Frontal cortex (tissue), 3 donors: ENCODE measurements at regions not wholly inside any gene's neighbourhood (a gene's known extent, or its start where the extent isn't known, plus 50 kb on each side); places are given as distances from the start of the nearest gene placed in this dataset.
"Not testable (repeated sequence)": the region's sequence is repeated elsewhere in the genome, so short reads cannot be mapped to it uniquely, and the experiment has no call there.

Experiments used
- DNase-seq, 2 donors: peaks; one replicate each; pipeline ENCODE4 v3.0.0; 2012; ENCODE audit warnings: low spot score in 2 of 2
- FAIRE-seq: peaks from 2 replicates; lab custom pipeline; 2012; peaks lifted over from hg19 to GRCh38; lab: Jason Lieb, UNC
- donor health status: control.
- donor health status: control.
- donor health status: control.

DNA sequence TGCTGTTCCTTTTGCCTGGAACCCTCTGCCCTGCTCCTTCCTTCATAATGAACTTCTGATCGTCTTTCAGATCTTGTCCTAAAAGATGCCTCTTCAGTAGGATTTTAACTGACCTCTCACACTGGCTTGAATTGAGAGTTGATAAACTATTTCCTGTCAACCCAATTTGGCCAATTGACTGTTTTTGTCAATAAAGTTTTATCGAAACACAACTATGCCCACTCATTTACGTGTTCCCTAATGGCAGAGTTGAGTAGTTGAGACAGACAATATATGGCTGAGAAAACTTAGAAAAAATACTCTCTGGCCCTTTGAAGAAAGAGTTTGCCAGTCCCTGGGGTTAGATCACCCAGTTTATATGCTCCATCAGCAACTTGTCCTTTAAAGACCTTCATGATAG, 171.7 kb upstream of the TBX3 start:
- no peak for FAIRE-seq
- DNase-seq: no peak

DNA sequence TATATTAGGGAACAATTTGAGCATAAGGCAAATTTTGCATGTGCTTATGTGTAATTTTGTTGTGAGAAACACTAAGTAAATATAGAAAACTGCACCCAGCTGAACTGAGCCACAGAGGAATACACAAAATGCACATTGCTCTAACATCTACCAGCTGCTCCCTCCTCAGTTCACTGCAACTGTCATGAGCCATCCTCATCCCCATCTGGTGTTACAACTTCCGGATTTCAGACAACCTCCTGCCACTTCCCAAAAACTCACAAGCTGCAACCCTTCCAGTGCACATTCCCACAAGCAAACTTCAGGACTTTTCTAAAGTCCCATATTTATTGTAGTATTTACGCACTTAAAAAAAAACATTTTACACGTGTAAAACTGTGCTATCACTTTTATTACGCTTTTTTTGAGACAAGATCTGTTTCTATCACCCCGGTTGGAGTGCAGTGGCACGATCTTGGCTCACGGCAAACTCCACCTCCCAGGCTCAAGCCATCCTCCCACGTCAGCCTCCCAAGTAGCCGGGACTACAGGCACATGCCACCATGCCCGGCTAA, 169.1 kb upstream of the TBX3 start:
- DNase-seq: no peak
- no peak for FAIRE-seq

DNA sequence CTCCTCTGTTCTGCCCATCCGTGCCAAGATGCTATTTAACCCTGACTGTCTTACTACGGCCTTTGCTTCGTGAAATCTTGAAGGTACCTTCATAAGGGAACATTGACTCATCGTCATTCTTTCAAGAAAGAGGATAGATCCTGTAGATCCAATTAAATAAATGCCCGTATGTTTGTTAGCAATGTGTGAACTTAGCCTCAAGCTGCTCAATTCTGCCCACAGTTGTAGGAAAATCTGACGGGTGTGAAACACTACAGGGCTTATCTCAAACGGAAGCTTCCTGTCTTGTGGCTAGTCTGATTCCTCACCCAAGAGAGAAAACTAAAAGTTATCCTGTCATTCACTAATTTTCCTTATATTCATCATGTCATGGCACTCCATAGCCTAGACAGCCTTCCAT, 168.0 kb upstream of the TBX3 start:
- FAIRE-seq: no peak
- DNase-seq: no peak

DNA sequence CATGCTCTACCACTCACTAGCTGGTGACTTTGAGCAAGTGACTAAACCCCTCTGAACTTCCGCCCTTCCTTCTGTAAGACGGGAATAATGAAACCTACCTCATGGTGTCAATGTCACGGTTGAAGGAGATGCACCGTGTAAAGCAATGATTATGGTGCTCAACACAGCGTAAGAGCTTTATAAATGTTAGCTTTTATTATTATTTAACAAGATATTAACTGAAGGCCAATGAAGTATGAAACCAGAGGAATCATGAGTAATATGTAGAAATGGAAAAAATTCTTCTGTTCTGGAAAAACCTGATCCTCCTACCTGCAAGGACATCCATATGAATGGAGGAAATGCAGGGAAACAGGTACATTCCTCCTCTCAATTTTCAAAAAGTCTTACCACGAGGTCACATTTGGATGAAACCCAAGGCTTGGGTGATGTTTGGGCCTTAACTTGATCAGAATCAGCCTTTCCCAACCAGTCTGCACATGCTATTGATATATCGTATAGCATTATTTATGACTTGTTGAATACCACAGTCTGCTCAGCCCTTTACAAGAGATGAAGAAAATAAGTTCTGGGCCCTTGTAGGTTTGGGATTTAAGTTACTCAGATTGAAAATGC, 166.8 kb upstream of the TBX3 start:
- DNase-seq (no peak), FAIRE-seq (no peak)

DNA sequence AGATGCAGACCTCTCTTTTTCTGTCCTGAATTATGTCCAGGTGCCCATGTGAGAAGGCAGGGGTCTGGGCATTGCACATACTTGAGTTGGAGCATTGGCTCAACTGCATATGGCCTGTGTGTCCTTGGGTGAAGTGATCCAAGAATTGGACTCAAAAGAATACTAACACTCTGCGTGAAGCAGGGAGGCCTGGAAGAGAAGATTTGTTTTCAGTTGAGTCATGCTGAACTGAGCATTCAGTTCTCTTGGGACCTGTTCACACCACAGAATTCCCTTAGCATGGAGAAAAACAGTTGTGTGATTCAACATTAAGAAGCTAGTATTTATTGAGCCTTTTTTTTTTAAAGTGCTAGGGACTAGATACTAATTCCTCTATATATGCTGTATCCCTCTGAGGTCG, 164.7 kb upstream of the TBX3 start:
- no peak for FAIRE-seq
- no peak for DNase-seq

DNA sequence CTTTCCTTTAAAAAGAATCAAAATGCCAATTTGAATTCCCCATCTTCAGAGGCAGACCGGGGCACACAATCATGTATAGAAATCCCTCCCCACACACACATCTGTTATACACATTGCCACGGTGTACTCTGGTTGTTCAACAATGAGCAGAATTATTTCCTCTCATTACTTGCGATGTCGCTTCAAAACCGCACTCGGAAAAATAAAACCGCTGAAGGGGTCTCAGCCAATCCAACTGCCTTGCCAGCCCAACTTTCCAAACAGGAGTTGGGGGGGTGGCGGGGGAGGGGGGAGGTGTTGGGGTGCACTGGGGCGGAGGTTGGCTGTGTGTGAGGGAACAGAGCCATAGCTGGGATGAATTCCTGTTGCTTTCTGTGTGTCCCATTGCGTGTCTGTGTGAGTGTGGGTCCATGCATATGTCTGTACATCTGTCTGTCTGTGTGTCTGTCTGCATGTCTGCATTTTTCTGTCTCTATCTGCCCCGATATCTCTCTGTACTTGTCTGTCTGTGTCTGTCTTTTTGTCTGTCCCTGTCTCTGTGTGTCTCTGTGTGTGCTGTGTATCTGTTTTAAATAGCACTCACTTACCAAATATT, 163.6 kb upstream of the TBX3 start:
- FAIRE-seq: no peak
- no peak for DNase-seq

DNA sequence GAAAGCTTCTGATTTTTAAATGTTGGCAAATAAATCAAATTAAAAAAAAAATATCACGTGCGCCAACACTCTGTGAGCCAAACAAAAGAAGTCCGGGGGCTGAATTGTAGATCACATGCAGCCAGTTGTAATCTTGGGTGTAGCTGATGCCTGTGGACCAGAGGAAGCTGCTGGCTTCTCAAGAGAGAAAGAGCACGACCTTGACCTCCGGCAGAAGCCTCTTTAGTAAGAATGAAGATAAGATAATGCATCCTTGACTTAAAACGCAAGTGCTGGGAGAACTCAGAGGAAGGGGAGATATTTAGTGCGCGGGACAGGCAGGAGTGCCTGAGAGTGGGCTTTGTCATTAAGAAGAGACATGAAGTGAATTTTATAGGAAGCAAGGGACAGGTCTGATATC, 162.8 kb upstream of the TBX3 start:
- FAIRE-seq (no peak), DNase-seq (no peak)

DNA sequence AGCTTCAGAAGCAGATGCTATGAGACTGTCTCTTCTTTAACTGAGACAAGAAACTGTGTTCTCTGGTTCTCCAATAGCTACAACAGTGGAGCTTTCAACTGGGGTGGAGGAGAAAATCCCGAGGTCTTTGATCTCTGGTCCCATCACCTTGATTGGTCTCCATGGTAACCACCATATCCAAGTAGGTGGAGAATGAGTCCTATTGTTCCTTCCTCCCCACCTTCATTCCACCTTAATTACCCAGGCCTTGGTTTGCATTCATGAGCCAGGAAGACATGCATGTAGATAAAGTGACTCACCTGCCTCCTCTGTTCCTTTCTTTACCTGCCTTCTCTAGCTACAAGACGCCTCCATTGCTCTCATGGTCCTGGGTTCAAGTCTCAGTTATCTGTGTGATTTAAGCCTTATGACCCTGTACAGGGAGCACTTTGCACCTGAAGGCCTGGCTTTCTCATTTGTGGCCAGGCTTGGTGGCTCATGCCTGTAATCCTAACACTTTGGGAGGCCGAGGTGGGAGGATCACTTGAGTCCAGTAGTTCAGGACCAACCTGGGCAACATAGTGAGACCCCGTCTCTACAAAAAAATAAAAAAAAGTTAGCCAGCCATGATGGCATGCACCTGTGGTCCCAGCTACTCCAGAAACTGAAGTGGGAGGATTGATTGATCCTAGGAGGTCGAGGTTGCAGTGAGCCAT, 157.7 kb upstream of the TBX3 start:
- no peak for FAIRE-seq
- no peak for DNase-seq

DNA sequence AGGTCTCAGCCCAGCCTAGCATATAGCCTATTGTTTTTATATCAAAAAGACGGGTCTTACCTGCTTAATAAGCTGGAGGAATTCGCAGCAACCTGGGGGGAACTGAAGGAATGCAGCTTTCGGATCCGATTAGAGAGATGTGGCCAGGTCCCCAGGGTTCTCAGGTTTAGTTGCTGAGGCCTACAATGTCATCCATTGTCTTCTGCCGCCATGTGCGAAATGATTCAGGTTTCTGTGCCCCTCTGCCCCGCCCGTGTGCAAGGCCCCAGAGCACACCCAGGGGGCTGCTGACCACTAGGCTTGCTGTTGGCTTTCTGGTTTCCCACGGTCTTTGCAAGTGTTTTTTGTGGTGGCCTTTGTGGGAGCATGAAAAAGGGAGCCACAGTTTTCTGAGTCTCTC, 154.5 kb upstream of the TBX3 start:
- DNase-seq (no peak), FAIRE-seq (no peak)

DNA sequence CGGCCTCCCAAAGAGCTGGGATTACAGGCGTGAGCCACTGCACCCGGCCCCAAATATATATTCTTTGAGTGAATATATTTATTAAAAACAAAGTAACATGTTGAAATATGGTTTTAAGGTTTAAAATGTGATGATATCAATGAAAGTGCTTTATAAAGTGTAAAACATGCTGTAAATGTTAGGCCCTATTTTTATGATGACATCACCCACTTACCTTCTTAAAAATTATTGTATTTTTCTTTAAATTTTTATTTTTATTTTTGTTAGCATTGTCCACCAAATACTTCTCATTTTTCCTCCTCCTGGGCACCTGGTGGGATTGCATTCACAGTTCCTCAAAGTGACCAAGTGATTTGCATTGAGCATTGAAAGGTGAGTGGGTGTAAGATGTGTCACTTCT, 152.6 kb upstream of the TBX3 start:
- no peak for FAIRE-seq

DNA sequence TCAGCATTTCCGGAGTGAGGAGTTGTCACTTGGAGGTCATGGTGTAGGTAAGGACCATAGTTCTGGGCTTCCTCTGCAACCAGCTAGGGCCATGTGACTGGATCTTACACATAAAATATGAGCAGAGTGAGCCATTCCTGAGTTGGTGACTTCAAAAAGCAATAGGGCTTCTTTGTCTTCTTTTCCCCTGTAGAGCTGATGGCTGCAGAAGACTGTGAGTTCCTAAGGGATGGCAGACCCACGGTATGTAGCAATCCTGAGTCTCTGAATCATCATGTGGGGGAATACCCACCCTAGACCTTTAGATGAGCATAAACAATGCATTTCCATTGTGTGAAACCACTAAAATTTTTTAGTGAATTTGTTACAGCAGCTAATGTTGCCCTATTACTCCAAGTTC, 151.1 kb upstream of the TBX3 start:
- DNase-seq: no peak
- no peak for FAIRE-seq

More for the DNA sequence above, 152.6 kb upstream of the TBX3 start:
- DNase-seq: no peak

DNA sequence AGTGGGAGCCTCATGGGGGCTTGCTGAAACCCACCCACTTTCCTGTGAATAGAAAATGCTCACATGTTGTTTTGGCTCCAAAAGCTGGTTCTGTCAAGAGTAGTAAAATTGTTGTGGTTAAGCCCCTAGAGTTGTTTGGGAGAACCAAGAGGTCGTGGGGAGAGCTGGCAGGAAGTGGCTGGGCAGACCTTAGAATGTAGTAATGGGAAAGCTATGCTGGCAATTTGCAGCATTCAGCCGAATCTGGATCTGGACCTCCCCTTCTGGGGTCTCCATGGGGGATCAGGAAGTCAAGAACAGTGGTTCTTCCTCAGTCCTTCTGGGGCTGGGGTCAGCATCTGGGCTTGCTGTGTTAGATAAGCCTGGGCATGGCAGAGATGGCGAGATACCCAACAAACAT, 150.6 kb upstream of the TBX3 start:
- FAIRE-seq: no peak
- no peak for DNase-seq

DNA sequence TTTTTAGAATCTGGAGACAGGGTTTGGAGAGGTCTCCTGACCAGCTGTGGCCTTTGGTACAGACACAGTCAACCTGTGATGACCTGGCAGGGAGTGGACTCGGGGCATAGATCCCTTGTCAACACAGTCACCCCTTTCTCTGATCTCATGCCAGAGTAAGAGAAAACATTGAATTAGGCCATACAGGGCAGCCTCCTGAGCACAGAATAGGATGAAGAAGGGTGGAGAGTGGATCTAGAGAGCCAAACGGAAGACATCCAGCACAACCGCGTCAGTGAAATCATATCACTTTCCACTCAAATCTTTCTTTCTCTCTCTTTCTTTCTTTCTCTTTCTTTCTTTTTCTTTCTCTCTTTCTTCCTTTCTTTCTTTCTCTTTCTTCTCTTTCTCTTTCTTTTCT, 145.9 kb upstream of the TBX3 start:
- FAIRE-seq (no peak), DNase-seq (no peak)

DNA sequence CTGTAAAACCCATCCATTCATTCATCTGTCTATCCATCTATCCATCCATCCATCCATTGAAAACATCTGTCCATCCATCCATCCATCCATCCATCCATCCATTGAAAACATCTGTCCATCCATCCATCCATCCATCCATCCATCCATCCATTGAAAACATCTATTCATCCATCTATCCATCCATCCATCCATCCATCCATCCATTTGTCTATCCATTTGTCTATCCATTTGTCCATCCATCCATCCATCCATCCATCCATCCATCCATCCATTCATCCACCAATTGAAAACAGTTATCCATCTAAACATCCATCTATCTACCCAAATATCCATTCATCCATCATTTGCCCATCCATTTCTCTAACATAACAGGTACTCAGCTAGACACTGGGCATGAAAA, 145.3 kb upstream of the TBX3 start:
- not testable (repeated sequence) for FAIRE-seq, DNase-seq

DNA sequence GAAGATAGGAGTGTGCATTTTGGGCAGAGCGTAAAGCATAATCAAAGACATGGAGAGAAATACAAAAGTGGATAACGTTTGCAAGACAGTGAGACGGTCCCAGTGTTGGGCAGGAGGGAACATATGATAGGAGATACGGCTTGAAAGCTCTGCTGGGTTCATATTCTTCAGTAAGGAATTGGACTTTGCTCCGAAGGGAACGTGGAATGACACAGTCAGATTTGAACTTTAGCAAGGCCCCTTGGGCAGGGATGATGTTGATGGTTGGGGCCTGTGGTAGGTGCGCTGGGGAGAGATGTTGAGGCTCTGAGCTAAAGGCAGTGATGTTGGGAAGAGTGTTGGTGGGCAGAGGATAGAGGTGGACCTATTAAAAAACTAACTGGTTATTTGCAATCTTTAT, 143.5 kb upstream of the TBX3 start:
- DNase-seq (no peak), FAIRE-seq (no peak)

DNA sequence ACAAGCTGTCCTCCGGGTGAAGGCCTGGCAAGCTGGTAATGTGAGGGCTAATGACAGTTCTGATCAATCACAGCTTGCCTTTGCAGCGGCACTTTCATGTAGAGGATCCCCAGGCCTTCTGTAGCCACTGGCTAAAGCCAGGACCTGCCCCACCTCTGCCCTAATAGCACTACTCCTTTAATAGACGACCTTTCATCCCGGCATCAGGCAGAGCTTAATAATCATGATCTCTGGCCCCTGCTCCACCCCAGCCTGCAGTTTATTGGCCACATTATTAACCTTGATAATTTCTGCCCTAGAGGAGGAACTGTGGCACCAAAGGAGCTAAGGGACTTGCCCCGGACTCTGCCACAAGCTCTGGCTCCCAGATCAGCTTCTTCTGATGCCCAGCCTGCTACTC, 142.3 kb upstream of the TBX3 start:
- no peak for FAIRE-seq
- no peak for DNase-seq

DNA sequence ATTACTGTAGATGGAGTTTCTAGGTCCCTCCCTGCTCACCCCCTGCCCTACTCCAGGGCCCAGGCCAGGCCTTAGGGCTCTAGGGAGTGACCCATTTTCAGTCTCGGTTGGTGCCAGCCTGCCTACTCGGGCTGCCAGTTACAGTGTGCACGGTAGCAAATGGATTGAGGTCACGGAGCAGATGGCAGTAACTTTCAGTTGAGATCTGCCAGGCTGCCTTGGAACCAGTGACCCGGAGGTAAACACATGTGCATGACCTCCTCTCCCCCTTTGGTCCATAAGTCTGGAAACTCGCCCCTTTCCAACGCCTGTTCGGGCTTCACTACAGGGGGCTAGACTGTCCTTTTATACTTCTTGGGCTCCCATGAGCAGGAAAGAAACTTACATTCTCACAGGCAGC, 139.7 kb upstream of the TBX3 start:
- DNase-seq (no peak), FAIRE-seq (no peak)

DNA sequence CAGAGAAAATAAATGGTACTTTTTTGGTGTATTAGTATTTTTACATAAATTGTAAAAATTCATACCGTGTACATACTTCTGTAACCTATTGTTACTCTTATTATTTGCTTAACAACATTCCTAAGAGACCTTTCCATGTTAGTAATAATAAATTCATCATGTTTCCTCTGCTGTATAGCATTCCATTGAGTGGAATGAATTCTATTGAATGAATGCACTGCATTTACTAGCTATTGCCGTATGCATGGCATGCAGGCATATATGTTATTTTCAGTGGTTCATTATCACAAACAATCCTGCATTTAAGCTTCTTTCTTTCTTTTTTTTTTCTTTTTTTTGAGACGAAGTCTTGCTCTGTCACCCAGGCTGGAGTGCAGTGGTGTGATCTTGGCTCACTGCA, 137.6 kb upstream of the TBX3 start:
- FAIRE-seq (no peak), DNase-seq (no peak)

DNA sequence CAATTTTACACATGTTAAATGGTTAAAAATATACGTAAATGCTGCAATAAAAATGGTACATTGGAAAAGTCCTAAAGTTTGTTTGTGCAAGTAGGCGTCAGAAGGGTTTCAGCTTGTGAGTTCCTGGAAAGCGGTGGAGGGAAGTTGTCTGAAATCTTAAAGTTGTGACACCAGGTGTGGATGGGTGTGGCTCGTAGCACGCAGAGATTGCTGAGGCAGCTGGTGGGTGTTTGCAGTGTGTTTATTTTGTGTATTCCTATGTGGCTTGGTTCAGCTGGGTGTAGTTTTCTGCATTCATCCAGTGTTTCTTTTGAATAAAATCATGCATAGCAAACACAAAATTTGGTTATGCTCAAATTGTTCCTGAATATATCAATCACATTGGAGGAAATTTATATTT, 136.8 kb upstream of the TBX3 start:
- FAIRE-seq: no peak

DNA sequence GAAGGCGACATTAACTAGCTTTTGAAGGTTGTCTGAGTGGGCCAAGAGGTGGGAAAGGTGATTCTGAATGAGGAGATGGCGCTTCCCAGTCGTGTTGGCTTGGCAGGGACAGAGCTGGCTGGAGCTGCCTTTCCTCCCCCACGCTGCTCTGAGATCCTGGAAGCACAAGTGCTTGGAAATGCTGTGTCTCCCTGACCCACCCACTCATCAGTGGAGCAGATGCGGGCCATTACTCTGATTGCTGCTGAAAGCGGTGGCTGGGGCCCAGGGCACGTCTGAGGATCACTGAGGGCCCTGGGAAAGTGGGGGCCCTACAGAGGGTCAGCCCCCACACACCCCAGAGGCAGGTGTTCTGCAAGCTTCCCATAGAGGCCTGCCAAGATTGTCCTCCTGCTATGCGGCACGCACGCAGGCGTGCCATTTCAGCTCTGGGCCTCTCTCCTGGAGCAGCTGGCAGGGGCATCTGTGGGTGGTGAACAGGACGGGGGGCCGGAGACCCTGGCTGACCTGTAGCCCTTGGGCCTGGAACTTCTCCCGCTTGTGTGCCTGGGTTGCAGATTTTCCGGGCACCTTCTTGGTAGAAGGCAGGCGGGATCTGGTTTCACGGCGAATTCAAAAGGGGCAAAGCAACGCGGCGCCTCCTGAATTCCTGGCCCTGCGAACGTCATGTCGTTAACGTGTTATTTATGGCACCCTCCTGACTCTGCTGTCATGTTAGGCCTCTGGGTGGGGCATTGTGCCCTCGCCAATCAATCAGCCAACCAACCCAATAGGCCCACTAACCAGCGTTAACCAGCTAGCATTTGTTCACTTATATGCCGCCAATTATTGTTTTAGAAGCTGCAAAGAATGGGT, 133.8 kb upstream of the TBX3 start:
- FAIRE-seq (no peak), DNase-seq (no peak)

More for the DNA sequence above, 136.8 kb upstream of the TBX3 start:
- no peak for DNase-seq
